HG02981 (cell line): ENCODE measurements at regions not wholly inside any gene's neighbourhood (a gene's known extent, or its start where the extent isn't known, plus 50 kb on each side); places are given as distances from the start of the nearest gene placed in this dataset.

Experiments used
- ATAC-seq: cut with Tn5 transposase; IDR thresholded peaks from one replicate; pipeline ENCODE4 v1.9.1; 2021; ENCODE audit warnings: mild to moderate bottlenecking, moderate library complexity; ENCODE audit not compliant: unreplicated experiment

GRCh38 chr5:66306105-66306843 is 162.2 kb downstream of the SREK1 start:
- peak; percentile 75 for ATAC-seq

- ATAC-seq, result no peak
Observed at GRCh38 chr5:66306844-66307315, 162.8 kb downstream of the SREK1 start.

GRCh38 chr5:66307647-66308241 is 163.6 kb downstream of the SREK1 start:
- ATAC-seq, result no peak

GRCh38 chr5:66312266-66312665 is 168.2 kb downstream of the SREK1 start:
- no peak for ATAC-seq

GRCh38 chr5:66315784-66316183 is 171.7 kb downstream of the SREK1 start:
- no peak for ATAC-seq

- ATAC-seq, result no peak
Observed at GRCh38 chr5:66322786-66323528, 178.9 kb downstream of the SREK1 start.

GRCh38 chr5:66323529-66323895 is 179.4 kb downstream of the SREK1 start:
- ATAC-seq, result no peak

- ATAC-seq, result no peak
Observed at GRCh38 chr5:66324357-66324756, 180.3 kb downstream of the SREK1 start.

GRCh38 chr5:66326276-66326675 is 182.2 kb downstream of the SREK1 start:
- no peak for ATAC-seq

GRCh38 chr5:66327008-66327407 is 182.9 kb downstream of the SREK1 start:
- ATAC-seq, result no peak

- no peak for ATAC-seq
Observed at GRCh38 chr5:66329078-66329477, 185.0 kb downstream of the SREK1 start.

GRCh38 chr5:66333192-66333591 is 189.1 kb downstream of the SREK1 start:
- ATAC-seq, result no peak

- no peak for ATAC-seq
Observed at GRCh38 chr5:66337626-66338226, 193.6 kb downstream of the SREK1 start.

- ATAC-seq, result no peak
Observed at GRCh38 chr5:66338828-66339227, 194.7 kb downstream of the SREK1 start.

- no peak for ATAC-seq
Observed at GRCh38 chr5:66339896-66340295, 195.8 kb downstream of the SREK1 start.

- ATAC-seq, result no peak
Observed at GRCh38 chr5:66340786-66341185, 196.7 kb downstream of the SREK1 start.

- no peak for ATAC-seq
Observed at GRCh38 chr5:66342341-66342880, 198.3 kb downstream of the SREK1 start.

- no peak for ATAC-seq
Observed at GRCh38 chr5:66343370-66344071, 199.4 kb downstream of the SREK1 start.

- ATAC-seq, result no peak
Observed at GRCh38 chr5:66344544-66344943, 200.4 kb downstream of the SREK1 start.

GRCh38 chr5:66345281-66345680 is 201.2 kb downstream of the SREK1 start:
- no peak for ATAC-seq

GRCh38 chr5:66346869-66347268 is 202.8 kb downstream of the SREK1 start:
- ATAC-seq, result no peak
